Left colon (tissue), 2 donors: ENCODE measurements at regions not wholly inside any gene's neighbourhood (a gene's known extent, or its start where the extent isn't known, plus 50 kb on each side); places are given as distances from the start of the nearest gene placed in this dataset.

ENCODE experiments used
- ATAC-seq: fragments of 200-7000 bp; cut with Tn5 transposase; one replicate; pipeline ENCODE4 v1.9.1; 2020; ENCODE audit warnings: mild to moderate bottlenecking, moderate library complexity
- DNase-seq, 2 donors: peaks; one replicate each; pipeline ENCODE4 v3.0.0-alpha.2; 2020
- intact Hi-C, 2 donors: fragments of 100-400 bp; cut with DNase I in 1 of 2; cut with micrococcal nuclease in 1 of 2; formaldehyde crosslinking; loops; one replicate each; pipeline versions ENCODE4 v1.11.2 to v1.14.0; 2022; cut with DNase I, micrococcal nuclease
- donor health status: DM: no; HTN: no; CAD: no.
- donor health status: DM: yes; HTN: yes; CAD: no.

DNA sequence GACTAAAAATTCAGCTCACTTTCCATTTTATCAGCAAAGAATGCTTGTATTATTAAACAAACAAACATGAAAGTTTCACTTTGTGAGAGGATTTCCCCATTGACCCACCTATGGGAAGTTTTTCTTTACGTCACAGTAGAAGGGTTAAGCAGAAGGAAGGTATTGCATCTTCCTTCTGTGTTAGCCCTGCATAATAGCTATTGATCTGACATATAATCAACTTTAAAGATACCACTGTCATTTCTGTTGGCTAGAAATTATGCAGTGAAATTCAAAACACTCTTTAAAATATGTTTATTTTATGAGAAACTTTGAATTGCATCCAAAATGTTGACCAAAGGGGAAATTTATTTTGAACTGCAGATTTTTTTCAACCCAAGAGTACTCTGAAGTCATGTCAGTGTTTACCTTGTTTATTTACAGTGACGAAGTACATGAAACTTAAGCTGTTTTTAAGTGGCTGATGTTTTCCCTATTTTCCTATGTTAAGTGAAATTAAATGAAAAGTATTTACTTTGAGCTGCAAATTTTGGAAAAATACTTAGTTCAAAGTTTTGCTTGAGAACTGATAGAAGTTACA is 566.4 kb downstream of the ZEB2 start:
- DNase-seq (no peak), ATAC-seq (no peak)
- intact Hi-C loops, result no loop called here

DNA sequence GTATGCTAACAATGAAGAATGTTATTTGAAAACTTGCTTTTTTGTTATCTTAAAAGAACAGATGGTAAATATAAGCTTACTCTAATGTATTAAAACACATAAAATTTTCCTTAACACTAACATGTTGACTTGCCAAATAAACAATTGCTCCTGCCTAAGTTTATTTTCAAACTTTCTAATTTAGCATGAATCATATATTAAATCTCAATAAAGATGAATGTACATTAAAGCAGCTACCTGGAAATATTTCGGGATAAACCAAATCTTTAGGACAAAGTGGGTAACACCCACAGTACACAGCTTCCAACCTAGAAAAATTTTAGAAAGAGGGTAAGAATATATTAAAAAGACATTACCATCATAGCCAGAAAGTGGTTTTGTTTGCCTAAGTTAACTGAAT is 567.4 kb downstream of the ZEB2 start:
- DNase-seq (no peak), ATAC-seq (no peak)
- intact Hi-C loops, result no loop called here

DNA sequence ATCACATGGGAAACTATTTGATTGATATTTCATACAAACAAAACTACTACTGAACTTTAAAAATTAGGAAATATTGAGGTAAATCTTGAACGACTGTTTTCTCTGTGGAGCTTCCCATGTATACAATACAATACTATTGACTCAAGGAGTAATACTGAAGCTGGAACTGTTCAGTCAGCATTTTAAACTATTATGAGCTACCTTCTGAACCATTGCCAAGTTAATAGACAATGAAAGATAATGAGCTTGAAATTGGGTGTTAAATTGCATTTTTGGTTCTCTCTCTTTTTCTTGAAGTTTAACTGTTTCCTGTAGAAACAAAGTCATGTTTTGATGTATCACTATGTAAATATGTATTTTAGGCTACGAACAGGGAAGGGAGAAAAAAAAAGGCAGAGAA is 569.2 kb downstream of the ZEB2 start:
- DNase-seq (no peak), ATAC-seq (no peak)
- intact Hi-C loops, result no loop called here

DNA sequence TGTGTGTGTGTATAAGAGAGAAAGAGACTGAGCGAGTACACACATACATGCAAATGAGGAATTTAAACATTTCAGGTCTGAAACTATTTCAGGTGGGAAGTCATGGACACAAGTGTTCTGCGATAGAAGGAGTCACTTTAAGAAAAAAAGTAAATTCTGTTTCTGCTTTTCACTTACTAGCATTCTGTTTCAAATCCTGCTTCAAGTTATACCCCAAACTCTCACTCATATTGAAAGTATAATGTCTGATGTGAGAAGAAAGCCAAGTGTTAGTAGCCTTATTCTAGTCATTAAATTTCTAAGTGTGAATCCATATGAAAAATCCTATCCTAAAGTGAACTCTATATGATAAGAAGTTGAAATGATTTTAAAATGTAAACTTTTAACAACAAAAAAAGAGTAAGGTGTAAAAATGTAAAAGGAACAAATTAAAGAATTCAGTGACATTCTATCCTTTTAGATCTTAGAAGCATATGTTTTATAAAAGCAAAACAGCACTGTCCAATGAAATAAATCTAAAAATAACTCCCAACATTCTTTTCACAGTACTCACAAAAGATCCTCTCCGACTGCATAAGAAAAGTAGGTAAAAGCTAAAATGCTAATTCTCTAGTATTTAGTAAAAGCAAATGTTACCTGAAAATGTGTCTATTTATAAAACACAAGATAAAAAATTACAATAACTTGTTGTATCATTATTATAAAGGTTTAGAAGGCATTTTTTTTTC is 570.6 kb downstream of the ZEB2 start:
- ATAC-seq, result no peak

DNA sequence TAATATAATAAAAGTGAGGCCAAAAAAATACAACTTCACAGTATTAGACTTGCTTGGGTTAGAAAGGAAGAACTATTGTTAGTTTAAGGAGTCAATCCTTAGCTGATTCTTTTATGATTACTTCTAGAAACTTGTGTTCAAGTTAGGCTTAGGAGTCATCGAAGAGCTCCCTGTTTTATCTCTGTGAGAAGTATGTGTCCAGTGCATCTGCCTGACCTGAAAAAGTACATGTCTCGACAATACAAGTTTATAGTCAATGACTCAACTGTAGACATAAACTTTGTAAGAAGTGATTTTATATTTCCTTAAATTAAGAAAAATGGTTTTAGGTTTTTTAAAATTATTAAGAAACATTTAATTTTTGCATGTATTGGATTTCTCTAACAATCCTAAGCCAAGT is 571.2 kb downstream of the ZEB2 start:
- DNase-seq (no peak), ATAC-seq (no peak)
- intact Hi-C loops, result no loop called here

More for the DNA sequence above, 570.6 kb downstream of the ZEB2 start:
- DNase-seq, result no peak
- intact Hi-C loops, result no loop called here

DNA sequence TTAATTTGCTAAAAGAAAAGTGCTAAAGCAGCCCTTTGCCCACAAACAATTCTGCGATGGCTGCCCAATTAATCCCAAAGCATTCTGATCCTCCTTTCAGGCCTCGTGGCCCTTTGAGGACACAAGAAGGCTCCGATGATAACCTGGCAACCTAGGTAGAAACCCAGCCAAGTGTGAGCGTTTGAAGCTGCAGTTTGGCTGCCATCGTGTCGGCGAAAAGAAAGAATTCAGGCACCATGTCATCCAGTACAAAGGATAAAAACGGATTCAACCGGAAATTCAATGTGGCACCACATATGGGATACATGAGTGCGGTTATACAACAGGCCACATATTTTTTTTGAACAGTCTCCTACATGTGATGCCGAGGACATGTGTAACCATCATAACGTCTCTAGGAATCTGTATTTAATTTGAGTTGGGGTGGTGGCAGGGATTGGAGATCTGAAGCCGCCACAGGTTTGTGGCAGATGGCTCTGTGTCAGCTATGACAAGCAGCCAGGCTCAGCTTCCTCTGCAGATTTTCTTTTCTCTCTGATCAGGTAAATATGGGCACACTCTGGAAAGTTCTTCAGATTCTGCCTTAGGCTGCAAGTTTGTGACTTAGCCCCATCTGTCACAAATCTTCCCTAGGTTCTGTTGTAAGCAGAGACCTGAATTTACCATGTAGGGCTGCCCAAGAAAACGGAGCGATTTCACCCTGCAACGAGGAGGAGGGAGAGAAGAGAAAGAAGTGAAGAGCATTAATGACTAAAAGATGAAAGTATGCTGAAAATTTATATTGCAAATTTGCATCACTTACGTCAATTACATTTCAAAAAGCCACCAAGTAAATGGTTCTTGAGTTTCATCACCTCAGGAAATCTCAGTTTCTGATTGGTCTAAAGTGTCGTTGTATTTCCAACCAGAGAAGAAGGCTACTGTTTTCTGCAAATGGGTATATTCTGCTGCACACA is 573.2 kb downstream of the ZEB2 start:
- DNase-seq (no peak), ATAC-seq (no peak)
- intact Hi-C loops, result no loop called here

DNA sequence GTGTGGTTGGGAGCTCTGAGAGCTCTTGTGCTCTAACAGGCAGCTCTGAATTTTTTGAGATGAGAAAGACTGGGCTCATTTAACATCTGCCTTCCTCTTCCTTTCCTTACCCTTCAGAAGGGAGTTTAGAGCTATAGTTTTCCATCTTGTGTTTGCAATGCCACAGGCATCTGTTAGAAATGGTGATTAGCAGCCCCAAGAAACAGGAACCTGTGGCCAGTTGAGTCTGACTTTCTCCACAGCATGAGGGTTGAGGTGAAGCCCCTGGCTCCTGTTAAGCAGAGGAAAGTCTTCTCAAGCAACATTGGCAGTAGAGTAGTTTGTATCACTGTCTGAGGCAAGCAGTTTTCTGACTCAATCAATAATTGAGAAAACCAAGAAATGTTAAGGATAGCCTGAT is 577.4 kb downstream of the ZEB2 start:
- intact Hi-C loops, result no loop called here
- no peak for DNase-seq
- ATAC-seq, result no peak

DNA sequence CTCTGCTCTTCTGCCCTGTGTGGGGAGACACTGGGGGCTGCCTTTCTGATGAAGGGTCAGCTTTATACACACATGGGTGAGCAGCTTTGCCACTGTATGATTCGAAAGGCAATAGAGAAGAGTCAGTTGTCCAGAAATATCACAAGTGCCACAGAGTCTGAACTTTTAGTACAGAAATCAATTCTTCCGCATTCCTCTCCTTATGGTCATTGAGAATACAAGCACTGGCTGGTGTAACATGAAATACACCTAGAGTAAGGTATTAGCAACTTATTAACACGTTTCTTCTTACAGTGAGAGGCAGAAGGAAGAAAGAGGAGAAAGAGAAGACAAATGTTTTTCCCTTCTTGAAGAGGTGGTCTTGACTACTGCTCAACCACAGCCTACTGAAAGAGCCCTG is 579.2 kb downstream of the ZEB2 start:
- no peak for ATAC-seq
- DNase-seq, result no peak
- intact Hi-C loops, result no loop called here

DNA sequence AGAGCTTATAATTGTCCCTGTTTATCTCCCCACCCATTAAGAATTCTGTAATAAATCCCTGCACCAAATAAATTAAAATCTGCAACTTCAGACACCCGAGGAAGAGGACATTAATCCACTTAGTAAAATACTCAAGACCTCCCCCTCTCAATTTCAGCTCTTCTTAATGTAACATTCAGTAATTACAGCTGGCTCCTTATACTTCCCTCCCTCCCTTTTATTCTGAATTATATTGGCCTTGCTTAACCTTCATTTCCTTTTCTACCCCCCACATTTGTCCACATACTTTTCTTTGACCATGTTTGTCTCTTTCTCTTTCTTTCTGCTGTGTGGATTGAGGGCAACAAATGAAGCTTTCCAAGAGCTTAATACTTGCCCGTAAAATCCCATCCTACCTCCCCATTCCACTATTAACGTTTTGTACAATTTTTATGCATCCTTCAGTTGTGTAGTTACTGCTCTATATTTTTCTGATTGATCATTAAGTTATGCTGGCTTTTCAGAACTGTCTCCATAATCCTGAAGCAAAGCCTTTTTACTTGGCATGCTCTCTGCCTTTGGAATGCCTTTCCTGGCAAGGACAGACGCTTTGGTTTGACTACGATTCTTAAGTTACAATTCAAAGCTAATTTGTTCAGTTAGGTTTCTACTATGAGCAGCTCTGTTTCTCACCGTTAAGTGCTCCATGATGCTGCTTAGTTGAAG is 580.1 kb downstream of the ZEB2 start:
- no peak for DNase-seq
- intact Hi-C loops, result no loop called here
- no peak for ATAC-seq

DNA sequence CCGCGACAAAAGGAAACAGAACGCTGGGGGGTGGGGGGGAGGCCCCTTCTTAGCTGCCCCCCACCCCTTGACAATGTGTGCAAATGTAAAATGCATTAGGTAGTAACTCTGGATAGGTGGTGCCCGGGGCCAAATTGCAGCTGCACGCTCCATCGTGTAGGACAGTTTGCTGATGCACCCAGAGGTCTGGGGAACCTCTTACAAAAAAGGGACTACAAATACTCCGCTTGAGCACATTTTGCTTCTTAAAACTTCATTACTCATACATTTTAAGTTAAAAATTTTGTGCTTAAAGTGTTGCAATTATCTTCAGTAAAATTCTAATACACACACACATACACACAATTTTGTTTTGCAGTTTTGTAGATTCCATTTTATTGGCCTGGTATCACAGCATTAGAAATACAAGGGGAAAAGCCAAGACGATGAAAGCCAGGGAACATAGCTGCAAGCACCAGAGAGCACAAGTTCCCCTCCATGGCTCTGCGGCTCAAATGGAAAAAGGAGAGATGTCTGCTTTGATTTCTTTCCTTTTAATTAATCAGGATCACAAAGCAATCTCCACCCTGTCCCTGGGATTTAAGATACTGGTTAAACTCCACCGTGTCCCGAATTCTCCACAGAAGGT is 582.1 kb downstream of the ZEB2 start:
- intact Hi-C loops, result no loop called here
- ATAC-seq (no peak), DNase-seq (no peak)

DNA sequence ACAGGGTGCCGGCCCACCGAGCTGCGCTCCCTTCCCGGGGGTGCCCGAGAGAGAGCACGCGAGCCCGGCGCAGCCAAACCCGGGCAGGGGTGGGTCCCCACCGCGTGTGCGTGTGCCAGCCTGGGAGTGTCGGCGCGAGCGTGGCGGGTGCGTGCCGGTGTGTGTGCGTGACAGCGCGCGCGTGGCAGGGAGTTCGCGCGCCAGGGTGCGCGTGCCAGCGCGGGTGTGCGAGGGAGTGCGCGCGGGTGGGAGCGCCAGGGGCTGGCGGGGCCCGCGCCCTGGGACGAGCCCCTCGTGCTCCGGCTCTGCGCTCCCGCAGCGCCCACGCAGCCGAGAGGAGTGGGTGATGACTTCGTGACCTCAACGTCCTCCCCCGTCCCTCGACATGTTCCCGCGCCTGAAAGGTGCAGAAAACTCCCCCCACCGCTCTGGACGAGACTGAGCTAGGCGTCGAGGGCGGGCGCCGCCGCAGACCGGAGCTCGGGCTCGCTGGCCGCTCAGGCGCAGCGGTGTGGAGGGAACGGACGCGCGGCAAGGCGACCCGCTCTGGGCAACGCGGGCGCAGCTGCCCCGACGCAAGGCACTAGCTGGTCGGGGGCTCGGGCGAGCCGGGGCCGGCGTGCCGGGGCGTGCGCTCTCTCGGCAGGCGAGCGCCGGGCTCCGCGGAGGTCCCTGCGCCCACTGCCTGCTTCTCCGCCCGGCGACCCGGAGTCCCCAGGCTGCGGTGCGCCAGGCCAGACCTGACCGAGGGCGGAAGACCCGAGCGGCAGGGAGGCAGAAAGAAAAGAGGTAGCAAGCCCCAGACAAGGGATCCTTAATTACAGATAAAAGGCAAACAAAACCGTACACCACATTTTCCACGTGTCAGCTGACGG is 582.8 kb downstream of the ZEB2 start:
- intact Hi-C loops, result no loop called here
- ATAC-seq, result peak; percentile 31
- DNase-seq, result peak in 1 of 2 donors; percentile 10

DNA sequence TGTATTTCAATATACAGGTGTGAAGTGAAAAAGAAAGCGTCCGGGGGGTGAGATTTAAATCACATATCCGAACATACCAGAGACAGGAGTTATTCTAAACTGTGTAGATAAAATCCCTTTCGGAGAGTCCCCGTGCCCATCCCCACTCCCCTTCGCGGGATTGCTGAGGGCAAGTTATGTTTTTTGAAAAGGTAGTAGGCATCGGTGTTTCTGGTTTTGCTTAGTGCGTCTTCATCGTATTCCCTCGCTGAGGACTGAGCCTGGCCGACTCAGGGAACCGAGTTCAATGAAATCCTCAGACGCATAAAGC is 583.4 kb downstream of the ZEB2 start:
- DNase-seq (no peak), ATAC-seq (no peak)
- intact Hi-C loops, result no loop called here

DNA sequence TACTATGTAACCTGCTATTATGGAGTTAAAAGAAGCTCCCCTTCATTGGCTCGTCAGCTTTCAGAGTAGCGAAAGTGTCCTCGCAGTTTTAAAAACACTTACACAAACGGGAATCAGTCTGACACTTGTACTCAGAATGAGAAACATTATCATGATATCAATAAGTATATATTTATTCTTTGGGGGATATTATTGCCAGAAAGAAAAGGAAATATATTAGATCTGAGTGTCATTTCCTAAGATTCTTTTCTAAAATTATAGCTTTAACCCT is 584.5 kb downstream of the ZEB2 start:
- no peak for DNase-seq
- intact Hi-C loops, result no loop called here
- no peak for ATAC-seq

DNA sequence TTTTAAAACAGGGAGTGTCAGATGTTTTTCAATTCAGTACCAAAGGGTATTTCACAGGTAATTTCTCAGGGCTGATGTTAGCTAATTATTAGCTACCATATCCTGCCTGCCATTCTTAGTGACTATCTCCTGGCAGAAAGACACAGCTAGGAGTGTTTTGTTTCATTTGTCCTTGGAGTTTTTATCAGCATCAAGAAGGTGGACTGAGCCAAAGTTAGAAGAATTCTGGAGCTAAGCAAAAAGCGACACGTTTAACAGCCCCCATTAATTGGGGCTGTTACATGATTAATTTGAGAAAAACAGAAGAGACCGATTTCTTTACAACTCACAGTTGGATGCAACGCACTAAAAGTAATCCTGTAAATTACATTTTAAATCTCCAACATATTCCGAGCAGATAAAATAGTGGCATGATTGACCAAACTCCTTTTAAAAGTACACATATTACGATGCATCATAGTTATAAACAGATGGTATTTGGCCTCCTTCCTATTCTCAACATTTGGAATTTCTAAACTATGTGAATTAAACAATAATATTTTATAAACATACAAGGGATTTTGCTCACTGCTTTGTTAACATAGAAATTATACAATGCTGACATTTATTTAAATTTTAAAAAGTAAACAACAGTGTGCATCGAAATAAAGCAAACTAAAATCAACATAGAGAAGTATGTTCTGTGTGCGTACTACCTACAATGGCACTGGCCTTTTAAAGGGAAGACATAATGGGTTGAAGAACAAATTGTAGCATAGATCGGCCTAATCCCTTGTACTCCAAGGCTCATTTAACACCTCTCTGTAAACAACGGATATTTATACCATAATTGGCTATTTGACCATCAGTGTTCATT is 585.1 kb downstream of the ZEB2 start:
- intact Hi-C loops, result no loop called here

DNA sequence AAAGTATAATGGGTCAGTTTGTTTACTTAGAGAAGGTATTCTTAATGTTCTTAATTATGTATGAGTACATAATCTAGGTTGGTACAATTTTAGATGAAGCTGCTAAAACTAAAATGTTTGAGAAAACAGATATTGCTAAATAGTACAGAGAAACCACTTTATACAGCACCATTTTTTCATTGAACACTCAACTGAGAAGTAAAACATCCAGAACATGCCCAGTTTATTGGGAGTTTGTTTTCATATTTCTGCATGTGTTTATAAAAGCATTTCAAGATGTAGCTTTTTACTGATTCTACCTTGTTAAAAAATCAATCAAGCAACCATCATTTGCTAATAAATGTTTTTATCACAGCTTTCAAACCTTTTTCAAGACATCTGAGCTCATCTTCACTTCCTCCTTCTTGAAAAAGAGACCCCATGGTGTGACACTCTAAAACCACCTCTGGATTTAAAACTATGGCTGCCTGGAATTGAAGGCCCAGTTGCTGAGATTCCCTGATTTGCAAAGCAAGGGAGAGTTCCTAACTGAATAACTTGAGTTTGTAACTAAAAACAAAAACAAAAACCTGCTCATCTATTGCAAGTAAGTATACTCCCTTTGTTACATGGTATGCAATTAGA is 585.9 kb downstream of the ZEB2 start:
- ATAC-seq (no peak), DNase-seq (no peak)
- intact Hi-C loops, result no loop called here

More for the DNA sequence above, 585.1 kb downstream of the ZEB2 start:
- no peak for ATAC-seq
- no peak for DNase-seq

DNA sequence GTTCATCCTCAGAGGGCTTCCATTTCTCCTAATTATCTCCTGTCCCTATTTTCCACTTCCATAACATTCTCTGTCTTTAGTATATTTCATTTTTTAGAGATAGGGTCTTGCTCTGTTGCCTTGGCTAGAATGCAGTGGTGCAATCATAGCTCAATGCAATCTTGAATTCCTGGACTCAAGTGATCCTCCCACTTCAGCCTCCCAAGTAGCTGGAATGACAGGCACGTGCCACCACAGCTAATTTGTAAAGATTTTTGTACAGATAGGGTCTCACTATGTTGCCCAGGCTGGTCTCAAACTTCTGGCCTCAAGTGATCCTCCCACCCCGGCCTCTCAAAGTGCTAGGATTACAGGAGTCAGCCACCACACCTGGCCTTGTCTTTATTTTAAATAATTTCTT is 589.0 kb downstream of the ZEB2 start:
- ATAC-seq (no peak), DNase-seq (no peak)
- intact Hi-C loops, result no loop called here

DNA sequence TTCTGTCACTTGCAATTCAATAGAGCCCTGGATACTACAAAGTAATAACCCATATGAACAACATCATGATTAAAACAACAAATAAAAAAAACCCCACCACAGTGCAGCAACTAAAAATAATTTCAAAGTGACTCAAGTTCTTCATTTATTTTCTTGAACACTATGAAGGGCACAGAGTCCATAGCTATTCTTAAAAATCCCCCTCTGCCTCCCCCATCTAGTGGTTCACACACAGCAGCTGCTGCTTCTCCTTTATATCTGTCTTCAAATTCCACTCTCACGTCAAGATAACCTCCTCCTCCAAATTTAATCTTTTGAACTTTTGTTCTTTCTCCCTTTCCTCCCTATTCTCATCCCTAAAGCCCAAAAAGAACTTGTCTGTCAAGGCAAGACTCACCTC is 591.3 kb downstream of the ZEB2 start:
- no peak for ATAC-seq
- no peak for DNase-seq
- intact Hi-C loops, result no loop called here
